Brain microvascular endothelial cell (primary cell): ENCODE measurements at regions not wholly inside any gene's neighbourhood (a gene's known extent, or its start where the extent isn't known, plus 50 kb on each side); places are given as distances from the start of the nearest gene placed in this dataset.
"Not testable (repeated sequence)": the region's sequence is repeated elsewhere in the genome, so short reads cannot be mapped to it uniquely, and the experiment has no call there.

Experiments used
- DNase-seq: peaks from one replicate; pipeline ENCODE4 v3.0.0-alpha.2; 2020
- H3K27ac ChIP-seq: fragments of 250-450 bp; sonication (Bioruptor Pico); 2 replicates; pipeline ENCODE4 v1.5.1; 2020; ENCODE audit warnings: mild to moderate bottlenecking, moderate library complexity
- H3K27me3 ChIP-seq: fragments of 250-450 bp; sonication (Bioruptor Pico); replicated peaks from 2 replicates; pipeline ENCODE4 v1.5.1; 2020; ENCODE audit warnings: mild to moderate bottlenecking
- H3K36me3 ChIP-seq: fragments of 250-450 bp; sonication (Bioruptor Pico); replicated peaks from 2 replicates; pipeline ENCODE4 v1.5.1; 2020; ENCODE audit warnings: mild to moderate bottlenecking
- H3K4me3 ChIP-seq: 2 replicates; pipeline ENCODE4 v1.5.1; 2011; ENCODE audit warnings: low read depth, mild to moderate bottlenecking, control low read depth, low read length, moderate library complexity
- CTCF ChIP-seq: IDR thresholded peaks from 2 replicates; pipeline ENCODE4 v1.5.1; 2011; ENCODE audit warnings: low read depth, mild to moderate bottlenecking, moderate library complexity, low read length, control low read depth, inconsistent platforms; ENCODE audit errors: missing control alignments
- in situ Hi-C: cut with HindIII; loops from 2 replicates; pipeline ENCODE4 v1.10.0; 2017; ENCODE audit warnings: low sequenced_read_pairs, low pct_ligation_motif_present

GRCh38 chr1:188769181-188769580, 1708.5 kb downstream of the BRINP3 start:
- DNase-seq, result no peak
- no peak overlapping the region for H3K27ac ChIP-seq
- in situ Hi-C loops, result no loop called here
- TF ChIP-seq CTCF, result no peak
- H3K27me3 ChIP-seq, result no peaks in the 10 kb centered on the region
- H3K4me3 ChIP-seq, result no peak overlapping the region
- H3K36me3 ChIP-seq, result no peaks in the 10 kb centered on the region

GRCh38 chr1:188769936-188770335, 1707.7 kb downstream of the BRINP3 start:
- Histone ChIP-seq H3K4me3 (no peak overlapping the region), H3K36me3 (no peaks in the 10 kb centered on the region), H3K27ac (no peak overlapping the region), H3K27me3 (no peaks in the 10 kb centered on the region)
- no peak for TF ChIP-seq CTCF
- in situ Hi-C loops, result no loop called here
- no peak for DNase-seq

- Histone ChIP-seq H3K36me3 (no peaks in the 10 kb centered on the region), H3K4me3 (no peak overlapping the region), H3K27me3 (no peaks in the 10 kb centered on the region), H3K27ac (no peak overlapping the region)
- in situ Hi-C loops, result no loop called here
- no peak for TF ChIP-seq CTCF
- DNase-seq, result no peak
Measured at GRCh38 chr1:188778578-188778977, 1699.1 kb downstream of the BRINP3 start.

- Histone ChIP-seq H3K36me3 (no peaks in the 10 kb centered on the region), H3K27me3 (no peaks in the 10 kb centered on the region)
- TF ChIP-seq CTCF, result peak; percentile 80
Measured at GRCh38 chr1:188782220-188782841, 1695.3 kb downstream of the BRINP3 start.

GRCh38 chr1:188794969-188795368, 1682.7 kb downstream of the BRINP3 start:
- in situ Hi-C loops, result no loop called here
- no peak for TF ChIP-seq CTCF
- no peak for DNase-seq
- Histone ChIP-seq H3K36me3 (no peaks in the 10 kb centered on the region), H3K4me3 (no peak overlapping the region), H3K27ac (no peak overlapping the region), H3K27me3 (no peaks in the 10 kb centered on the region)

More at GRCh38 chr1:188782220-188782841, 1695.3 kb downstream of the BRINP3 start:
- DNase-seq, result peak; percentile 1
- in situ Hi-C loops, result no loop called here
- Histone ChIP-seq H3K4me3 (no peak overlapping the region), H3K27ac (no peak overlapping the region)

- H3K4me3 ChIP-seq, DNase-seq, H3K27ac ChIP-seq, H3K36me3 ChIP-seq, in situ Hi-C loops, H3K27me3 ChIP-seq: not testable (repeated sequence)
Measured at GRCh38 chr1:188812153-188812552, 1665.5 kb downstream of the BRINP3 start.

- in situ Hi-C loops, DNase-seq, H3K27me3 ChIP-seq, H3K27ac ChIP-seq, H3K36me3 ChIP-seq, H3K4me3 ChIP-seq: not testable (repeated sequence)
Measured at GRCh38 chr1:188812836-188813573, 1664.7 kb downstream of the BRINP3 start.
